AG20443 (cell line): ENCODE measurements at regions not wholly inside any gene's neighbourhood (a gene's known extent, or its start where the extent isn't known, plus 50 kb on each side); places are given as distances from the start of the nearest gene placed in this dataset.

Experiments
- DNase-seq: peaks from one replicate; pipeline ENCODE4 v3.0.0; 2012; ENCODE audit warnings: low spot score, mixed read lengths

DNA sequence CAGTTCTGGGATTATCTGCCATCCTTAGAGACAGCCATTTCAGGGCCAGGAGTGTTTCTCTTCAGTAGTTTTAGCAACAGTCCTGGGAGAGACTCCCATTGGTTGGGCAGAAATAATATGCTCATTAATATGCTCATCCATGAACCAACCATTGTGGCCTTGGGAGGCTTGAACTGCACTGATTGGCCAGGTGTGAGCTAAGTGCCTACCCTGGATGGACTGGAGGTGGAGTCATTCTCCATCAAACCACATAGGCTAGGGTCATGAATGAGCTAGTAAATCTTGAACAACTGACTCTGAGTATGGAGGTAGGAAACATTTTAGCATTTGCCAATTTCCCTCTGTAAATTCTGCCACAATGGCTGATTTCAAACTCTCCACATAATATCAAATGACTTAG, 70.2 kb upstream of the ZFP64 start:
- DNase-seq, result no peak

DNA sequence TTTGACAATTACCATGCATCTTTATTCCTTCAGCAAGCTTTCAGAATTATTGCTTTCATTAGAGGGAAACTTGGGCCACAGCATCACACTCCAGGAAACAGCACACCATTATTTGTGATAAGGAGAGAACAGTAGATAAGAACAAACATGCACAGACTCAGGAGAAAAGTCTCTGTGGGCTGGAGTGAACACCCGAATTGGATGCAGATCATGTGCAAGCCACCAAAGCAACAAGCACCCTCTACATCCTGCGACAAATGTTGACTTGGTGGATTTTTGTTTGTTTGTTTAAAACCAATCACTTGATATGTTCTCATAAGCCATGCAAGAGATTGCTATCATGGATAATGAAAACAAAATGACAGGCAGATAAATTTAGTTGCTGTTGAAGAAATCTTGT, 67.7 kb upstream of the ZFP64 start:
- no peak for DNase-seq

DNA sequence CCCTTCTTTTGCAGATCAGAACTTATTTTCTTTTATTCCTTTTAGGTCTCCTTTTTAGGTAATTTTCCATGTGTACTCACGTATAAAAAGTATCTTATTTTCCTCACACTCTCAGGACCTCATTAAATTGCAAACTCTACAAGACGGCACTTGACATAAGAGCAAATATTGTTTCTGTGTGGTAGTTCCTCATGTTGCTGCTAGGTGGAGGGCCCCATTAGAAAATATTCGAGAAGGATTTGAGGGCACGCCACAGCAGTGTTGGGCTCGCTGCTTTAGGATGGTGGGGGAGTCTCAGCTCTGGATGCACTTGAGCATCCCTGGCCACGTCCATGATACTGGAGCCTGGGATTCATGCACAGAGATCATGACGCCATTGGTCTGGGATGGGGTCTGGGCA, 64.9 kb upstream of the ZFP64 start:
- no peak for DNase-seq

DNA sequence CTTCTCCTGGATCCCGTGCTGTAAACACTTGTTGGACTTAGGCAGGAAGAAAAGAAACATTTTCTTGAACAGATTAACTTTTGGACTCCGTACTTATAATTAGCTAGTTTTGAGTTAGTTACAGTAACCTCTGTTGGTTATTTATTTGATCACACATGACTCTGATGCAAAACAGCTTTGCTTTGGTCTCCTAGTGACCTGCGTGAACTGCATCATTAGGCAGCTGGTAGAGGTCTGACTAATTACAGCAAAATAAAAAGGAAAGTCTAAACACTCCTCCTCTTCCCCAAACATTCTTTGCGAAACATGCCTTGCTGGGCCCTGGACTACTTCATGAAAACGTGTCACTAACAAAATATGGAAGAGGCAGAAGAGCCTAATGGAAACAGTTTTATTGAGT, 61.1 kb upstream of the ZFP64 start:
- DNase-seq, result no peak

DNA sequence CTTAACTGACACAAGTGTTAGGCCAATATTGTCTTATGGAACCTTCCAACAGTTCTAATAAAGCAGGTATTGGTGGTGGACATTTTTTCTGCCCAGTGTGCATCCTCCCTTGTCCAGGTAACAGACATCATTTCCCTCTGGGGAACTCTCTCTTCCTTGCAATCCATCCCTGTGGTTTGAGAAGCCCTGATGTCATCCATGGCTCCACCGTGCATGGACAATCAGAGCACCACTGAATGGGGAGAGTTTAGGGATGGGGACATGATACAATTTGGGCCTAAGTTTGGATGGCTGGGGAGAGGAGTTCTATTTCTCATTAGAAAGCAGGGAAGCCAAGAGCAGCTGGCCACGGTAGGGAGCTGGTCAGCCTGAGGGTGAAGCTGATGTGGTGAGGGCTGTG, 60.2 kb upstream of the ZFP64 start:
- no peak for DNase-seq

DNA sequence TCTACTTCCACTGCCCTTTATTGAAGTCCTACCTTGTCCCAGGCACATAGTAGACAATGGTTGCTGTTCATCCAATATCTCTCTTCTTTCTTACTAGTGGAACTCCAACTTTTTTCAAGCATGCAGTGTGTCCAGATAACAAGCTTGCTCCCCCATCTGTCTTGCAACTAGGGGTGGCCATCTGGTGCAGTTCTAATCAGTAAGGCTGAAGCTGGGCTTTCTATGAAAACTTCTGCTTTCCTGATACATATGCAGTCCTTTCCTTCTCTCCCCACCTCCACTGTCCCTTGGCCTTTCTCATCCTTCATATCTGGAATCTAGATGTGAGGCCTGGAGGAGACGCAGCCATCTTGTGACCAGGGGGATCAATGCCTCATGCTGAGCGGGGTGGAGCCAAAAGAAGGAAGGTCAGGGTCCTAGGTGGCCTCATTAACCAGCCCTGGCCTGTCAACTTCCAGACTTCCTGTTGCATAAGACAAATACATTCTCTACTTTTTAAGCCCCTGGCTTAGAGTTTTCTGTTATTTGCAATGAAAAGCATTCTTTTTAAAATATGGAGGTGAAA, 59.6 kb upstream of the ZFP64 start:
- no peak for DNase-seq

DNA sequence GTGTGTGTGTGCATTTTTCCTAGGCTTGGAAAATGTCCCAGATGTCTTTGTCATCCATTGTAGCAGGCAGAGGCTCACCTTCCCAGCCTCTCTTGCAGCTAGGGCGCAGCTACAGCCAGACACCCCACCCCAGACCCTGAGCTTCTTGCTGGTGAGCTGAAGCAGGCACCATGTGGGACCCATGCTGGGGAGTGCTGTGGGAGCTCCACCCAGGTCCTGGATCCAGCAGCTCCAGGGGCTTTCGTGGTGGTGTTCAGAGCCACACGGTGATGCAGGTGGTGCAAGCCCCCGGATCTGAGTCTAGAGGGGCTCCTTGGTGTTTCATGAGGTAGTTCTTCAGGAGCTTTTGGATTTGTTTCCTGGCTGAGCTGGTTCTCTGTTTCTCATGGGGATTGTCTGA, 56.0 kb upstream of the ZFP64 start:
- no peak for DNase-seq

DNA sequence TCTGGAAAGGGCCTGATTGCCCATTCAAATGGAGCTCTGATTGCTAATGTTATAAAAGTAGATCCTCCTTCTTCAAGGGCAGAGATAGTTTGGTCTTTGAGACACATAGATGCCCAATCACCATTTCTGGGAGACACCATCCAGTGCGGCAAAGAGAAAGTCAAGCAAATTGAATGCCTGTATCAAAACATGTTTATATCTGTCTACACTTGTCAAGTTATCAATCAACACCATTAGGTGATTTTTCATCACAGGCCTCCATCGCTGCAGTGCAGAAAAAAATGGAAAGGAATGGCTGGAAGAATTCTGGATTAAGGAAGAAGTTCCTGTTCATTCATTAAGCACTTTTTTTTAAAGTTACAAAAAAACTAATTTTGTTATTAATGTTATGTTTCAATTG, 54.8 kb upstream of the ZFP64 start:
- no peak for DNase-seq

DNA sequence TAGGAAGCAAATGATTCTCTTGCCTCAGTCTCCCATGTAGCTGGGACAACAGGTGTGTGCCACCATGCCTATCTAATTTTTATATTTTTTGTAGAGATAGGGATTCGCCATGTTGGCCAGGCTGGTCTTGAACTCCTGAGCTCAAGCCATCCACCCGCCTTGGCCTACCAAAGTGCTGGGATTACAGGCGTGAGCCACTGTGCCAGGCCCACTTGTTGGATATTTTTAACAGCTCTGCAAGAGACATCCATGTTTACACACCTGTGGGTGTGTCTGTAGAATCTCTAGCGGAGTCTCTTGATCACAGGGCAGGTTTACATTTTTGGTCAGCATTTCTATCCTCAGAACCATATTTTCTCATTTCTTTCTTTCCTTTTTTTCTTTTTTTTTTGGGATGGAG, 53.1 kb upstream of the ZFP64 start:
- no peak for DNase-seq

DNA sequence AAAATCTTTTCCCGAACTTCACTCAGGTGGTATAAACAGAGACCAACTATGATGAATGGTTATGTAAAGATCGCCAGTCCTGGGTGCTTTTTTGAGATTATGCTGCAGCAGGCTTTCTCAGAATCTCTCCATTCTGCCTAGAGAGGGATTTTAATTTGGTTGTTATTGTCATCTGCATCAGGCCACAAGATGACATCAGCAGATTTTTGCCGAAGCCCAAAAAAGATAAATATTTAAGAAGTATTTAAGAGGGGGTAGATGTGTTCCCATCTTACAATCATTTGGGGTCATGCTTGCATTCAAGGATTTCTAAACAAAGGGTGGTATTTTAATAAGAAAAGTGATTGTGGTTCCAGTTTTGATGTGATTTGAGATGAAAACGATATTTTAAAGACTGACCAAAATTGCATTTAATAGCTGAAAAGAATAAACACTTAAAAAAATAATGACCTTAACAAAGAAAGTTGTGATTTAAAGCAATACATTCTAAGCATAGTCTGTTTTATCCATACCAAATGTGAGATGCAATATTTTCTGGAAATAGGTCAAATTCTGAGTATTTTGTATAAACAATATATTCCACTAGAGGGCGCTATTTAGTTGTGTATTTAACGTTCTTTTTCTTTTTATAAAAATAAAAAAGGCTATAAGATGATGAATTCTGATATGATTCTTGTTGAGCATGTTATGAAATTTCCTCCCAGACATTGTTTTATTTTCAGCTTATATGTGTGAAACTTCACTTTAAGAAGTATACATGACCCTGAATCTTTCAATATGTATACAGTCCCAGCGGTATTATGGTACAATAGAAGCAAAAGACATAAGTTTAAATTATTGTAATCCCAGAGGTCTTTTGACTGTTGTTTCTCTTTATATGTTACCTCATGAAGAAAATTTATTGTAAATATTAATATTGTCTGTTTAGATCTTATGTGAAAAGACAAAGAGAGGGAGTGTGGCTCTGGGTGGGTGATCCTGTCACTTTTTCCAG, 51.0 kb upstream of the ZFP64 start:
- no peak for DNase-seq
